NB4 (cell line): ENCODE measurements at regions not wholly inside any gene's neighbourhood (a gene's known extent, or its start where the extent isn't known, plus 50 kb on each side); places are given as distances from the start of the nearest gene placed in this dataset.

ENCODE experiments used
- DNase-seq: peaks from one replicate; pipeline ENCODE4 v3.0.0; 2010; ENCODE audit warnings: low read depth
- H3K4me3 ChIP-seq: one replicate; pipeline ENCODE4 v1.5.1; 2011; ENCODE audit warnings: mild to moderate bottlenecking, low read depth, low read length, moderate library complexity
- CTCF ChIP-seq: IDR thresholded peaks from one replicate; pipeline ENCODE4 v1.5.1; 2012; ENCODE audit warnings: low read depth, low read length
- MYC ChIP-seq: IDR thresholded peaks from 2 replicates; pipeline ENCODE4 v1.6.1; 2011; ENCODE audit warnings: low read depth, low read length
- POLR2A ChIP-seq: IDR thresholded peaks from 2 replicates; pipeline ENCODE4 v1.6.1; 2011; ENCODE audit warnings: mild to moderate bottlenecking; ENCODE audit not compliant: insufficient read length; ENCODE audit errors: extremely low read depth
- TF ChIP-seq, protein P1 (sequence below): IDR thresholded peaks from 2 replicates; pipeline ENCODE4 v1.6.1; 2011; ENCODE audit warnings: low read depth, low read length

DNA sequence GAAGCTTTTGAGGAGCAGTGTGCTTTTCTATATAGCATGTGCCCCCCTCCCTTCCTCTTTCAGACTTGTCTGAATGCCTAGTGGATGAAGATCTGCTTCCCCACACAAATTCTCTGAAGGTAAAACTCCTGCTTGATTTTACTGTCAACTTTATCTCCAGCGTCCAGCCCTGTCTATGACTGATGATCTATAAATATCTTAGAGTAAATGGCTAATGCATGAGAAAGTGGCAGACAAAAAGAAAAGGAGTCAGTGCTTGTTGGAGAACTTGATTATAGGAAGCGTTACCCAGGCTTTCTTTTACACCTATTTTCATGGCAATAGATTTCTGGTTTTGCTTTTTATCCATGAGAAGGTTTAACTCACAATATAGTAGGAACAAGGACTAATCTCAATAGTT lies 168.3 kb upstream of the HS3ST1 start:
- TF ChIP-seq, protein P1, sequence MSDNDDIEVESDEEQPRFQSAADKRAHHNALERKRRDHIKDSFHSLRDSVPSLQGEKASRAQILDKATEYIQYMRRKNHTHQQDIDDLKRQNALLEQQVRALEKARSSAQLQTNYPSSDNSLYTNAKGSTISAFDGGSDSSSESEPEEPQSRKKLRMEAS: no peak
- TF ChIP-seq MYC: no peak
- no peak overlapping the region for H3K4me3 ChIP-seq
- DNase-seq: no peak

DNA sequence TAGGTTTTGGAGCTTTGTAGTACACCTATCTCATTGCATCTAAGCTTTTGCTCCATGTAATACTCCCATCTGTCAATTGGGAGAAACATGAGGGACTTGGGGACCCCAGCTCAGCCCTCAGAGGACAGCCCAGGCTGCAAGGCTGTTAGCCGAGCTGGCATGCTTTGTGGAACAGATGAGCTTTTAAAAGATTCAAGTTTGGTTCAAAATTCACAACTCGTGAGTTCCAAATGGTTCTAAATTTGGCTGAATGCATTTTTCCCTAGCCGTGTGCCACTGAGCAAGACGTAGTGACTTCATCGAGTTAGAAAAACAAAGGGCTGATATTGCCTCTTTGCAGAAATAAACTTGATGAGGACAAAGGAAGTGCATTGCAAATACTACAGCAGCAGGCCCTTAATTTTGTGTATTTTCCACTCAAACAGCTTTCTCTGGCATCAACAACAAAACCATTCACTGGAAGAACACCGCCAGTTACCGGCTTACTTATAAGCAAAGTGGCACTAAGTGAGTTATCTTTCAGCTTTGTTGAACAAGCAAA lies 165.0 kb upstream of the HS3ST1 start:
- no peak for TF ChIP-seq CTCF
- TF ChIP-seq POLR2A: no peak
- TF ChIP-seq, protein P1: no peak
- no peak overlapping the region for H3K4me3 ChIP-seq
- no peak for DNase-seq

DNA sequence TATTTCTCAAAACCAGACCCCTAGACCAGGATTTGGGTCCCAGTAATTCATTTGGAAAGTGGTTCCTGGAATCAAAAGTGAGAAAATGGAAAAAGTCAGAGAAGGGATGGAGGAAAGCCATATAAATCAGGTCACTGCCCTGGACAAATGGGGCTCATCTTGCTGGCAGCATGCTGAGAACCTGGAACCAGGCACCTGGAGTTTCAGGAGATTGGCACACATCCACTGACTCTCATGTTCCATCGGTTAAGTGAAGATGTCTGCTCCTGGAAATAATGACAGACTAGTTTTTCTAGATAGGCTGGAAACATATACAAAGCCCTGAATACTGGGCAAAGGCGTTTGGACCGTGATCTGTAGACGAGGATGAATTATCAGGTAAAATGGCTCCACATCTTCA lies 163.6 kb upstream of the HS3ST1 start:
- TF ChIP-seq MYC (no peak), POLR2A (no peak), CTCF (no peak)
- TF ChIP-seq, protein P1: no peak
- DNase-seq: no peak
- no peak overlapping the region for H3K4me3 ChIP-seq

GRCh38 chr4:11590132-11590531 lies 161.4 kb upstream of the HS3ST1 start:
- no peak overlapping the region for H3K4me3 ChIP-seq
- TF ChIP-seq POLR2A (no peak), MYC (no peak), CTCF (no peak)
- TF ChIP-seq, protein P1: no peak
- no peak for DNase-seq

DNA sequence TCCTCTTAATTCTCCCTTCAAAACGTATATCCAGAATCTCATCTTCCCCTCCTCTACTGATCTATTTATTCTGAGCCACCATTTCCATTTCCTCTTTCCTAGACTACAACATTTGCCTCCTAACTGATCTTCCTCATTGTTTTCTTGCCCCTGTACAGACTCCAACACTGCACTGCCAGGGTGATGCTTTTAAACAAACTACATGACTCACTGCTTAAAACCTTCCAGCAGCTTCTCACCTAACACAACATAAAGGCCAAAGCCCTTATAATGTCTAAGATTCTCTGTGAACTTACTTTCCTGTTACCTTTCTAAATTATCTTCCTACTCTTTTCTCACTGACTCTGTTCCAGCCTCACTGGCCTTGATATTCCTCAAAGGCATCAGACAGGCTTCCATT lies 161.0 kb upstream of the HS3ST1 start:
- TF ChIP-seq MYC (no peak), POLR2A (no peak), CTCF (no peak)
- TF ChIP-seq, protein P1: no peak
- no peak for DNase-seq
- no peak overlapping the region for H3K4me3 ChIP-seq

DNA sequence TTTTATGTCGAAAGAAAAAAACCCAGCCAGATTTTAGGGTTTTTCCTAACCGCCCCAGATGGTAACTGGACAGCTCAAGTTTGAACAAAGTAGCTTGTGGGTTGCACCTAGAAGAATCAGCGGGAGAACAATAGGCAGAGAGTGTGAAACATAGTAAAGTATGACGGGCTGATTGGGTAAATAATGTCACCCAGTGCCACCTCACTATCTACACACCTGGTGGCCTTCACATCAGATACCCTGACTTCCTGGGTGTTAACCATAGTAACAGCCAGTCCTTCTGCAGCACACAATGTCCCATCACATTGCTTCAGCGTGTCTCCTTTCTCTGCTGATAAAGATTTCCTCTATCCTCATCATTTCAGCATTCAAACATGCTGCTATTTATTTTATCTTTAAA lies 159.1 kb upstream of the HS3ST1 start:
- DNase-seq: no peak
- TF ChIP-seq MYC: no peak
- no peak for TF ChIP-seq POLR2A
- no peak for TF ChIP-seq CTCF
- TF ChIP-seq, protein P1: no peak
- H3K4me3 ChIP-seq: no peak overlapping the region
